ENCODE measurements at regions not wholly inside any gene's neighbourhood (a gene's known extent, or its start where the extent isn't known, plus 50 kb on each side); places are given as distances from the start of the nearest gene placed in this dataset.

- ChIA-PET POLR2A (no interaction called here), CTCF (no interaction called here), SMC1A (ENCODE audit: uncharacterized antibody, unreplicated experiment) (no interaction called here), RAD21 (ENCODE audit: unreplicated experiment) (no interaction called here)
- FAIRE-seq (no peak), DNase-seq (ENCODE audit: low read depth, low spot score) (no peak), ATAC-seq (no peak)
- Histone ChIP-seq H3K4me3 (no peak overlapping the region), H3K4me2 (ENCODE audit: control insufficient read depth, insufficient read depth) (no peak overlapping the region), H3K9me3 (replicated peaks; ENCODE audit: control insufficient read depth, insufficient read depth, low read length) (peaks cover 2% of the 10 kb centered on the region; the same call in 1 of the 3 replicates), H4K20me1 (ENCODE audit: control insufficient read depth, insufficient read depth) (no peaks in the 10 kb centered on the region; the same call in 1 of the 2 replicates), H3K27ac (ENCODE audit: control insufficient read depth, insufficient read depth) (no peak overlapping the region), H3K4me1 (ENCODE audit: control insufficient read depth, insufficient read depth, low read length) (no peaks in the 10 kb centered on the region), H3K27me3 (replicated peaks in 1 of 2; ENCODE audit: control insufficient read depth in 2 of 2, insufficient read depth in 2 of 2, low read length in 1 of 2) (peaks cover 0 to 2% of the 10 kb centered on the region in 2 experiments; a peak in 2 of 4 replicates), H3K9ac (ENCODE audit: control insufficient read depth, insufficient read depth, low read length) (no peak overlapping the region), H3K36me3 (ENCODE audit: control insufficient read depth in 2 of 2, insufficient read depth in 2 of 2, low read length in 1 of 2) (no peaks in the 10 kb centered on the region), H3K79me2 (ENCODE audit: control insufficient read depth, insufficient read depth, low read length) (no peaks in the 10 kb centered on the region), H2AFZ (ENCODE audit: control insufficient read depth, low read depth, low read length) (no peak overlapping the region)
- TF ChIP-seq STAT1 (conservative IDR thresholded peaks at IDR 0.05) (no peak), ZBTB11 (CRISPR knock-in tag; IDR thresholded peaks at IDR 0.05) (no peak), NR2F1 (conservative IDR thresholded peaks at IDR 0.05) (no peak), SREBF2 (IDR thresholded peaks at IDR 0.05; ENCODE audit: low read length) (no peak), SMC3 (IDR thresholded peaks at IDR 0.05; ENCODE audit: borderline replicate concordance, low read length) (no peak)
- intact Hi-C loops (cut with micrococcal nuclease; ENCODE audit: unreplicated experiment) = no loop called here
- BruUV-seq (replicated peaks) = no TSS peak
- 60% methylated on average over 10 of the region's 10 CpGs for whole genome bisulfite sequencing (ENCODE audit: insufficient coverage, insufficient replicate concordance, low lambda C conversion rate, missing lambda C conversion rate)
- in situ Hi-C loops (cut with MboI) = no loop called here
Measured at GRCh38 chr10:124160176-124160575, 66.8 kb upstream of the CHST15 start.

- H3K4me2 ChIP-seq (ENCODE audit: control insufficient read depth, insufficient read depth) = no peak overlapping the region
- H3K4me1 ChIP-seq (ENCODE audit: control insufficient read depth, insufficient read depth, low read length) = no peaks in the 10 kb centered on the region
- H2AFZ ChIP-seq (ENCODE audit: control insufficient read depth, low read depth, low read length) = no peak overlapping the region
- peaks cover 0 to 2% of the 10 kb centered on the region in 2 experiments; a peak in 1 of 4 replicates for H3K27me3 ChIP-seq (replicated peaks in 1 of 2; ENCODE audit: control insufficient read depth in 2 of 2, insufficient read depth in 2 of 2, low read length in 1 of 2)
- RAD21 ChIA-PET (ENCODE audit: unreplicated experiment) = no interaction called here
- in situ Hi-C loops (cut with MboI) (no loop called here), intact Hi-C loops (cut with micrococcal nuclease; ENCODE audit: unreplicated experiment) (no loop called here)
- SMC1A ChIA-PET (ENCODE audit: uncharacterized antibody, unreplicated experiment) = no interaction called here
- H3K9ac ChIP-seq (ENCODE audit: control insufficient read depth, insufficient read depth, low read length) = no peak overlapping the region
- H3K79me2 ChIP-seq (ENCODE audit: control insufficient read depth, insufficient read depth, low read length) = no peaks in the 10 kb centered on the region
- ATAC-seq (no peak), FAIRE-seq (no peak), DNase-seq (ENCODE audit: low read depth, low spot score) (no peak)
- BruUV-seq (replicated peaks) = no TSS peak
- CTCF ChIA-PET = no interaction called here
- H4K20me1 ChIP-seq (ENCODE audit: control insufficient read depth, insufficient read depth) = no peaks in the 10 kb centered on the region; the same call in 1 of the 2 replicates
- H3K9me3 ChIP-seq (replicated peaks; ENCODE audit: control insufficient read depth, insufficient read depth, low read length) = peaks cover 2% of the 10 kb centered on the region; the same call in 1 of the 3 replicates
- no peaks in the 10 kb centered on the region for H3K36me3 ChIP-seq (ENCODE audit: control insufficient read depth in 2 of 2, insufficient read depth in 2 of 2, low read length in 1 of 2)
- WGBS (ENCODE audit: insufficient coverage, insufficient replicate concordance, low lambda C conversion rate, missing lambda C conversion rate) = 18% methylated on average over 5 of the region's 5 CpGs
- no peak overlapping the region for H3K27ac ChIP-seq (ENCODE audit: control insufficient read depth, insufficient read depth)
- POLR2A ChIA-PET = no interaction called here
- H3K4me3 ChIP-seq = no peak overlapping the region
- no peak for TF ChIP-seq IKZF2 (IDR thresholded peaks at IDR 0.05)
- TF ChIP-seq GABPA (IDR thresholded peaks at IDR 0.05; ENCODE audit: low read depth) = no peak
- TF ChIP-seq ETV6 (conservative IDR thresholded peaks at IDR 0.05 in 1 of 2, IDR thresholded peaks at IDR 0.05 in 1 of 2; ENCODE audit: borderline replicate concordance in 1 of 2, low read depth in 1 of 2) = no peak
- TF ChIP-seq MYC (IDR thresholded peaks at IDR 0.05; ENCODE audit: insufficient read depth, insufficient read length, insufficient replicate concordance, low read length, severe bottlenecking) = no peak
- no peak for TF ChIP-seq PKNOX1 (IDR thresholded peaks at IDR 0.05)
- no peak for TF ChIP-seq FOXM1 (IDR thresholded peaks at IDR 0.05; ENCODE audit: low read depth, low read length)
- no peak for TF ChIP-seq SIX5 (IDR thresholded peaks at IDR 0.05; ENCODE audit: low read depth, low read length, severe bottlenecking)
- TF ChIP-seq RBBP5 (conservative IDR thresholded peaks at IDR 0.05) = no peak
- no peak for TF ChIP-seq SMARCA5 (IDR thresholded peaks at IDR 0.05)
- no peak for TF ChIP-seq SUPT20H (IDR thresholded peaks at IDR 0.05; ENCODE audit: borderline replicate concordance, control insufficient read depth, low read depth, low read length)
- no peak for TF ChIP-seq SP1 (IDR thresholded peaks at IDR 0.05; ENCODE audit: low read depth, low read length)
Measured at GRCh38 chr10:124159153-124159552, 65.8 kb upstream of the CHST15 start.

All from GM12878 (cell line).